GM19468 (cell line): ENCODE measurements at regions not wholly inside any gene's neighbourhood (a gene's known extent, or its start where the extent isn't known, plus 50 kb on each side); places are given as distances from the start of the nearest gene placed in this dataset.
"Not testable (repeated sequence)": the region's sequence is repeated elsewhere in the genome, so short reads cannot be mapped to it uniquely, and the experiment has no call there.

Experiments used
- ATAC-seq: cut with Tn5 transposase; IDR thresholded peaks from one replicate; pipeline ENCODE4 v1.9.1; 2021; ENCODE audit warnings: mild to moderate bottlenecking, moderate library complexity, moderate number of reproducible peaks; ENCODE audit not compliant: unreplicated experiment; ENCODE audit errors: extremely low read depth

- no peak for ATAC-seq
These were observed 1247.8 kb downstream of the TYW1 start for GRCh38 chr7:68244389-68244788.

- no peak for ATAC-seq
These were observed 1249.1 kb downstream of the TYW1 start for GRCh38 chr7:68245688-68246087.

- ATAC-seq = no peak
These were observed 1249.6 kb downstream of the TYW1 start for GRCh38 chr7:68246189-68246633.

GRCh38 chr7:68247126-68247525 is 1250.5 kb downstream of the TYW1 start:
- no peak for ATAC-seq

GRCh38 chr7:68247571-68247970 is 1250.9 kb downstream of the TYW1 start:
- no peak for ATAC-seq

- no peak for ATAC-seq
These were observed 1252.3 kb downstream of the TYW1 start for GRCh38 chr7:68248973-68249372.

GRCh38 chr7:68249611-68250010 is 1253.0 kb downstream of the TYW1 start:
- no peak for ATAC-seq

GRCh38 chr7:68250143-68250542 is 1253.5 kb downstream of the TYW1 start:
- ATAC-seq = no peak

- ATAC-seq = not testable (repeated sequence)
These were observed 1258.2 kb downstream of the TYW1 start for GRCh38 chr7:68254815-68255214.

GRCh38 chr7:68256295-68256694 is 1259.7 kb downstream of the TYW1 start:
- no peak for ATAC-seq

GRCh38 chr7:68258609-68259008 is 1262.0 kb downstream of the TYW1 start:
- no peak for ATAC-seq

- ATAC-seq = no peak
These were observed 1268.6 kb downstream of the TYW1 start for GRCh38 chr7:68265258-68265657.

GRCh38 chr7:68266004-68266579 is 1269.5 kb downstream of the TYW1 start:
- no peak for ATAC-seq

- no peak for ATAC-seq
These were observed 1270.9 kb downstream of the TYW1 start for GRCh38 chr7:68267486-68267885.

GRCh38 chr7:68269405-68269804 is 1272.8 kb downstream of the TYW1 start:
- no peak for ATAC-seq

- ATAC-seq = no peak
These were observed 1275.9 kb downstream of the TYW1 start for GRCh38 chr7:68272507-68272906.

GRCh38 chr7:68276725-68277124 is 1280.1 kb downstream of the TYW1 start:
- ATAC-seq = no peak

- ATAC-seq = no peak
These were observed 1283.3 kb downstream of the TYW1 start for GRCh38 chr7:68279827-68280400.

- no peak for ATAC-seq
These were observed 1284.3 kb downstream of the TYW1 start for GRCh38 chr7:68280931-68281330.

GRCh38 chr7:68288144-68288593 is 1291.5 kb downstream of the TYW1 start:
- no peak for ATAC-seq

- ATAC-seq = no peak
These were observed 1295.1 kb downstream of the TYW1 start for GRCh38 chr7:68291710-68292109.

GRCh38 chr7:68295386-68295785 is 1298.8 kb downstream of the TYW1 start:
- ATAC-seq = no peak
